GM12891 (cell line): ENCODE measurements at regions not wholly inside any gene's neighbourhood (a gene's known extent, or its start where the extent isn't known, plus 50 kb on each side); places are given as distances from the start of the nearest gene placed in this dataset.

Experiments used
- PAX5 ChIP-seq: IDR thresholded peaks from 2 replicates; pipeline ENCODE4 v1.6.1; 2011; ENCODE audit warnings: low read length, moderate library complexity, mild to moderate bottlenecking; ENCODE audit not compliant: insufficient read depth, severe bottlenecking
- POLR2A ChIP-seq: IDR thresholded peaks from 2 replicates; pipeline ENCODE4 v1.6.1; 2011; ENCODE audit warnings: low read depth, low read length, control low read depth
- POLR2AphosphoS5 ChIP-seq: IDR thresholded peaks from 2 replicates; pipeline ENCODE4 v1.6.1; 2011; ENCODE audit warnings: low read depth, low read length, control low read depth
- TAF1 ChIP-seq: IDR thresholded peaks from 2 replicates; pipeline ENCODE4 v1.6.1; 2011; ENCODE audit warnings: low read depth, low read length, control low read depth

DNA sequence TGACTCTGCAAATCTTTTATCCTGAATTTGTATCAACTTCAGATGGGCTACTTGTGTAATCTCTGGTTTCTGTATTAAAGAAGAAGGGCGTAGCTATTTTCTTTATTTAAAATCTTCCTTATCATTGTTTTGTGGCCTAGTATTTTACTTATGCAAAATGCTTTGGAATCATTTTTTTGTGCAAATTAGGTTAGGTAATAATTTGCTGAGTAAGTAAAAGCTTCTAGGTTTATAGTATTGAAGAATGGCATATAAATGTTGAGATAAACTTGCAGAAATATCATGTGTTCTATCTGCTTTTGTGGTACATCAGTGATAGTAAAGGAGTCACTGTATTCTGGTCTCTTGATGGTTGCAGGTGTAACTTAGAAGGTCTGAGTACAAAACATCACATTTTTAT lies 197.2 kb upstream of the IL15 start:
- TF ChIP-seq POLR2A (no peak), POLR2AphosphoS5 (no peak), TAF1 (no peak), PAX5 (no peak)
